Glutamatergic neuron (in vitro differentiated cells): ENCODE measurements at regions not wholly inside any gene's neighbourhood (a gene's known extent, or its start where the extent isn't known, plus 50 kb on each side); places are given as distances from the start of the nearest gene placed in this dataset.

ENCODE experiments used
- DNase-seq: peaks from one replicate; pipeline ENCODE4 v3.0.0; 2022
- H3K27ac Mint-ChIP-seq: one replicate; pipeline ENCODE4 v1.8.0; 2020; ENCODE audit warnings: mild to moderate bottlenecking, mixed read lengths, inconsistent platforms; ENCODE audit not compliant: unreplicated experiment
- H3K27me3 Mint-ChIP-seq: one replicate; pipeline ENCODE4 v1.8.0; 2020; ENCODE audit warnings: mild to moderate bottlenecking, moderate library complexity, mixed read lengths, inconsistent platforms; ENCODE audit not compliant: unreplicated experiment
- H3K36me3 Mint-ChIP-seq: one replicate; pipeline ENCODE4 v1.8.0; 2020; ENCODE audit warnings: mild to moderate bottlenecking, mixed read lengths, inconsistent platforms; ENCODE audit not compliant: unreplicated experiment
- H3K4me1 Mint-ChIP-seq: one replicate; pipeline ENCODE4 v1.8.0; 2020; ENCODE audit warnings: mild to moderate bottlenecking, low read depth, mixed read lengths, inconsistent platforms; ENCODE audit not compliant: unreplicated experiment
- H3K4me3 Mint-ChIP-seq: one replicate; pipeline ENCODE4 v1.8.0; 2020; ENCODE audit warnings: mild to moderate bottlenecking, mixed read lengths, inconsistent platforms; ENCODE audit not compliant: unreplicated experiment
- H3K9me3 Mint-ChIP-seq: one replicate; pipeline ENCODE4 v1.8.0; 2020; ENCODE audit warnings: mild to moderate bottlenecking, moderate library complexity, mixed read lengths, inconsistent platforms; ENCODE audit not compliant: unreplicated experiment
- TF ChIP-seq, protein P1 (sequence below): fragments of 200-600 bp; sonication (generic); IDR thresholded peaks from one replicate; pipeline ENCODE4 v1.5.0; 2021; ENCODE audit not compliant: partially characterized antibody, unreplicated experiment

DNA sequence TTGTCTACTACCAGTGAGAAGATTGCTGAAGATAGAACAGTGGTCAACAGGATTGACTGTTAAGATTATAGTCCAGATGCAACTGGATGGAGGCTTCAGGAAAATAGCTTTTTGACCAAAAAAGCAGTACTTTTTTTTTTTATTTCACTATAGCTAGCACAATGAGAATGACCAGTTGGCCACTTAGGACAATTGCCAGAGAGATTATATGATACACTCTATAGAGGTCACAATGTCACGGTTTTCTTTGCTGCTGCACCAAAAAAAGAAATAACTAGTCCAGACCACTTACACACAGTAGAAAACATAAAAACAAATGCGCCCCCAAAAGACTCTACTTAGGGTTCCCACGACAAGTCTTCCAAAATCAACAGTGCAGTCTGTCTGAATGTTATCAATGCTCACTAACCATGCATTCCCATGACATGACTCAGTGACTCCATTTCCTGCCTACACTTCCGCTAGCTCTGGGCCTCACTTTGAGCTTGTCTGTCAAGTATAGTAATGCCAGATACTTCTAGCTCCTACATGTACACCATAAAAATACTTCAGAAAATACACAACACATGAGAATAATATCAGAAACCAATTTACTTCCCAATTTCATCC lies 209.1 kb upstream of the STARD13 start:
- no peak overlapping the region for H3K4me3 Mint-ChIP-seq
- DNase-seq: no peak
- TF ChIP-seq, protein P1, sequence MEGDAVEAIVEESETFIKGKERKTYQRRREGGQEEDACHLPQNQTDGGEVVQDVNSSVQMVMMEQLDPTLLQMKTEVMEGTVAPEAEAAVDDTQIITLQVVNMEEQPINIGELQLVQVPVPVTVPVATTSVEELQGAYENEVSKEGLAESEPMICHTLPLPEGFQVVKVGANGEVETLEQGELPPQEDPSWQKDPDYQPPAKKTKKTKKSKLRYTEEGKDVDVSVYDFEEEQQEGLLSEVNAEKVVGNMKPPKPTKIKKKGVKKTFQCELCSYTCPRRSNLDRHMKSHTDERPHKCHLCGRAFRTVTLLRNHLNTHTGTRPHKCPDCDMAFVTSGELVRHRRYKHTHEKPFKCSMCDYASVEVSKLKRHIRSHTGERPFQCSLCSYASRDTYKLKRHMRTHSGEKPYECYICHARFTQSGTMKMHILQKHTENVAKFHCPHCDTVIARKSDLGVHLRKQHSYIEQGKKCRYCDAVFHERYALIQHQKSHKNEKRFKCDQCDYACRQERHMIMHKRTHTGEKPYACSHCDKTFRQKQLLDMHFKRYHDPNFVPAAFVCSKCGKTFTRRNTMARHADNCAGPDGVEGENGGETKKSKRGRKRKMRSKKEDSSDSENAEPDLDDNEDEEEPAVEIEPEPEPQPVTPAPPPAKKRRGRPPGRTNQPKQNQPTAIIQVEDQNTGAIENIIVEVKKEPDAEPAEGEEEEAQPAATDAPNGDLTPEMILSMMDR: no peak
- H3K9me3 Mint-ChIP-seq: no peaks in the 10 kb centered on the region
- H3K27ac Mint-ChIP-seq: no peak overlapping the region
- peaks cover 2% of the 10 kb centered on the region for H3K4me1 Mint-ChIP-seq
- no peaks in the 10 kb centered on the region for H3K36me3 Mint-ChIP-seq
- no peaks in the 10 kb centered on the region for H3K27me3 Mint-ChIP-seq

DNA sequence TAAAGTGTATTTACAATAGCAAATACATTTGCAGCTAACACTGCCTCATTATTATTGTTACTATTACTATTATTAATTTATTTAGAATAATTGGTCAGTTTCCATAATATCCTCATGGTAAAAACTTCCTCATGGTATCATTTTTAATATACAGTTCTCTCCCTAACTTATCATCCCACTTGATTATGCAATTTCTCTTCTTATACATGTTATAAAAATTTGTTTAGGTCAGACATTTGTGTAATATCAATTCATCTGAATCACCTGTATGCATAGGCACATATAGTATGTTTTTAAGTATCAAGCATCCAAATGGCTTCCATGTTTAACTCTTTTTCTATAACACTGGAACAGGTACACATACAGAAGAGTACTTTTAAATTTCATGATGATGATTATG lies 210.8 kb upstream of the STARD13 start:
- Mint-ChIP-seq H3K27me3 (peaks cover 2% of the 10 kb centered on the region), H3K9me3 (no peaks in the 10 kb centered on the region), H3K4me1 (peaks cover 2% of the 10 kb centered on the region), H3K27ac (no peak overlapping the region), H3K36me3 (no peaks in the 10 kb centered on the region), H3K4me3 (no peak overlapping the region)
- TF ChIP-seq, protein P1: no peak
- no peak for DNase-seq

DNA sequence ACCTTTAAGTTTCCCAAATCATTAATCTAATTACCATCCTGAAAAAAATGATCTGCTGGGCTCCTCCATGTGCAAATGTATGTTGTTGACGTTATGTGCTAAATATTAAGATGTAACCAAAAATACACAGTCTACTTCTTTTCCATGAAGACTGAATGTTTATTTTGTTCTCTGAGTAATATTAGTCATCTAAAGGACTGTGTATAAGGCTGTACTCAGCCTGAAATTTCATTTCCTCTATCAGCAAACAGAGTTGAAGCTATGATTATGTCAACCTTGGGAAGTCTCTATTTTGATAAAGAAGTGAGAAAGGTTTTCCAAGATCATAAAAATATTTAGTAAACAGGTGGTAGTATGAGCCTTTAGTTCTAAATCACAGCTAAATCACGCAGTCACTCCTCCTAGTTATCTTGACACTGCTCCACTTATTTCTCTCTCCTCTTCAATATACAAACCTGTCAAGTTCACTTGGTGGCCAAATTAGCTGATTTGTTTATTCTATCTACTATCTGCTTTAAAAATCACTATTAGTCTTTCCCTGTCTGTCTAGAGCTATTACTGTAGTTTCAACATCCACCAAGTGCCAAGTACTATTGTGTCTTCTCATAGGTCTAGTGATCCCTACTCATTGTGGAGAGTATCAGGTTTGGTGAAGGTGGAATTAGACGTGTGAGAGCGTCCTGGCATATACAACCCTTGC lies 211.7 kb upstream of the STARD13 start:
- Mint-ChIP-seq H3K9me3 (no peaks in the 10 kb centered on the region), H3K27ac (no peak overlapping the region), H3K4me3 (no peak overlapping the region), H3K4me1 (no peaks in the 10 kb centered on the region), H3K27me3 (peaks cover 2% of the 10 kb centered on the region), H3K36me3 (no peaks in the 10 kb centered on the region)
- DNase-seq: no peak
- TF ChIP-seq, protein P1: no peak

DNA sequence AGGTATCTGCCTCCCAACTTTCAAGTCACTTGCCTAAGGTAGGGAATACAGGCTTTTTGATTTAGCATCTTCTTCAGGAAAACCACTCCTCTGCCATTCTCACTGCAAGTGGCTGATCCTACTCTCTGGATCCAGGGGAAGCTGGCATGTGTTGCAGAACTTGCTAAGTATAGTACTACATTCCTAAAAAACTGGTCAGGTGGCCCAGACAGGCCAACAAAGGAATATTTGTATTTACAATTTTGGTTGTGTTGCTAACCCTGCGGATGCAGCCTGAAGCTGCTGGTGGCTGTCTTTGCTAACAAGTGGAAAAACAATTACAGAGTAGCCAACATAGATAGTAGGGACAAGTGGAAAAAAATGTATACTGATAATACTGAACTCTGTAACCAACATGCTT lies 222.5 kb upstream of the STARD13 start:
- no peaks in the 10 kb centered on the region for H3K4me1 Mint-ChIP-seq
- H3K27me3 Mint-ChIP-seq: no peaks in the 10 kb centered on the region
- H3K36me3 Mint-ChIP-seq: no peaks in the 10 kb centered on the region
- H3K9me3 Mint-ChIP-seq: peaks cover 1% of the 10 kb centered on the region
- no peak overlapping the region for H3K4me3 Mint-ChIP-seq
- DNase-seq: no peak
- TF ChIP-seq, protein P1: no peak
- no peak overlapping the region for H3K27ac Mint-ChIP-seq

DNA sequence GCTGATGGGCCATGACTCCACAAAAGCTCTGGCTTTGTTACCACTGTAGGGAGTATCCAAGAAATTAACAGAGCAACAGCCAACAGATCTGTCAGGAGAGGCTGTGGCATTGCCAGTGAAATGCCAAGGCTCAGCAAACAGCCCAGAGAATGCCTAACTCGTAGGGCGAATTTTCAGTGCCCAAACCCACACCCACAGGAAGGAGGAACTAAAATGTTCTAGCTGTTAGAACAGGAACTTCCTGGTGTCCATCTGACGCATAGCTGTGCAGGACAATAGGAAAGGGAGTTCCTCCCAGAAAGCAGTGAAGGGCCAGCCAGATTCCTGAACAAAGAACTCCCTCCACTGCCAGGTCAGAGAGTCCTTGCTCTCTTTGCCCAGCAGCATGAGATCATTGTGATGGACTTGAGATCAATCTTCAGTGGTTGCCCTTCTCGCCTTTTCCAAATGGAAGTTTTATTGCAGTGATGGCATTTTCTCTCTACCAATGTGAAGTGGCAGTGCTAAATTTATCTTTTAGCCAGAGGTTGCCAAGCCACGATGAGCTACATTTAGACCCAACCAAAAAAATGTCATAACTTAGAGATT lies 224.2 kb upstream of the STARD13 start:
- H3K27me3 Mint-ChIP-seq: no peaks in the 10 kb centered on the region

More for the DNA sequence above, 224.2 kb upstream of the STARD13 start:
- TF ChIP-seq, protein P1: no peak
- H3K36me3 Mint-ChIP-seq: no peaks in the 10 kb centered on the region
- H3K4me1 Mint-ChIP-seq: no peaks in the 10 kb centered on the region
- H3K9me3 Mint-ChIP-seq: peaks cover 1% of the 10 kb centered on the region
- no peak for DNase-seq
- H3K27ac Mint-ChIP-seq: no peak overlapping the region
- no peak overlapping the region for H3K4me3 Mint-ChIP-seq
